ENCODE measurements at regions not wholly inside any gene's neighbourhood (a gene's known extent, or its start where the extent isn't known, plus 50 kb on each side); places are given as distances from the start of the nearest gene placed in this dataset.

GRCh38 chr5:73381590-73382400 is 66.8 kb downstream of the FOXD1 start:
- POLR2A ChIA-PET = no interaction called here
- TF ChIP-seq, protein P1, sequence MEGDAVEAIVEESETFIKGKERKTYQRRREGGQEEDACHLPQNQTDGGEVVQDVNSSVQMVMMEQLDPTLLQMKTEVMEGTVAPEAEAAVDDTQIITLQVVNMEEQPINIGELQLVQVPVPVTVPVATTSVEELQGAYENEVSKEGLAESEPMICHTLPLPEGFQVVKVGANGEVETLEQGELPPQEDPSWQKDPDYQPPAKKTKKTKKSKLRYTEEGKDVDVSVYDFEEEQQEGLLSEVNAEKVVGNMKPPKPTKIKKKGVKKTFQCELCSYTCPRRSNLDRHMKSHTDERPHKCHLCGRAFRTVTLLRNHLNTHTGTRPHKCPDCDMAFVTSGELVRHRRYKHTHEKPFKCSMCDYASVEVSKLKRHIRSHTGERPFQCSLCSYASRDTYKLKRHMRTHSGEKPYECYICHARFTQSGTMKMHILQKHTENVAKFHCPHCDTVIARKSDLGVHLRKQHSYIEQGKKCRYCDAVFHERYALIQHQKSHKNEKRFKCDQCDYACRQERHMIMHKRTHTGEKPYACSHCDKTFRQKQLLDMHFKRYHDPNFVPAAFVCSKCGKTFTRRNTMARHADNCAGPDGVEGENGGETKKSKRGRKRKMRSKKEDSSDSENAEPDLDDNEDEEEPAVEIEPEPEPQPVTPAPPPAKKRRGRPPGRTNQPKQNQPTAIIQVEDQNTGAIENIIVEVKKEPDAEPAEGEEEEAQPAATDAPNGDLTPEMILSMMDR (IDR thresholded peaks at IDR 0.05; ENCODE audit: control extremely low read depth, extremely low read depth, low read depth, missing control alignments) = no peak
- DNase-seq (ENCODE audit: extremely low spot score) = no peak
- CTCF ChIA-PET = no interaction called here

GRCh38 chr5:73380710-73381589 is 67.6 kb downstream of the FOXD1 start:
- TF ChIP-seq, protein P1 (IDR thresholded peaks at IDR 0.05; ENCODE audit: control extremely low read depth, extremely low read depth, low read depth, missing control alignments) = no peak
- DNase-seq (ENCODE audit: extremely low spot score) = peak; percentile 16
- POLR2A ChIA-PET = no interaction called here
- CTCF ChIA-PET = no interaction called here

- no peak for DNase-seq (ENCODE audit: extremely low spot score)
- ChIA-PET CTCF (no interaction called here), POLR2A (no interaction called here)
Observed at GRCh38 chr5:73380041-73380440, 68.5 kb downstream of the FOXD1 start.

GRCh38 chr5:73379435-73379834 is 69.1 kb downstream of the FOXD1 start:
- no peak for DNase-seq (ENCODE audit: extremely low spot score)
- TF ChIP-seq, protein P1 (IDR thresholded peaks at IDR 0.05; ENCODE audit: control extremely low read depth, extremely low read depth, low read depth, missing control alignments) = no peak
- CTCF ChIA-PET = interaction anchor here (1.5 kb wide), 1 partner anchor 22 kb away, joined by 4 read pairs; no protein-coding TSS in a partner anchor
- POLR2A ChIA-PET = no interaction called here

More at GRCh38 chr5:73380041-73380440, 68.5 kb downstream of the FOXD1 start:
- TF ChIP-seq, protein P1 (IDR thresholded peaks at IDR 0.05; ENCODE audit: control extremely low read depth, extremely low read depth, low read depth, missing control alignments) = no peak

- ChIA-PET POLR2A (no interaction called here), CTCF (interaction anchor here (1.5 kb wide), 1 partner anchor 22 kb away, joined by 4 read pairs; no protein-coding TSS in a partner anchor)
- TF ChIP-seq, protein P1 (IDR thresholded peaks at IDR 0.05; ENCODE audit: control extremely low read depth, extremely low read depth, low read depth, missing control alignments) = no peak
- no peak for DNase-seq (ENCODE audit: extremely low spot score)
Observed at GRCh38 chr5:73378765-73379164, 69.8 kb downstream of the FOXD1 start.

- DNase-seq (ENCODE audit: extremely low spot score) = no peak
- ChIA-PET POLR2A (no interaction called here), CTCF (interaction anchor here (1.5 kb wide), 1 partner anchor 23 kb away, joined by 4 read pairs; no protein-coding TSS in a partner anchor)
- TF ChIP-seq, protein P1 (IDR thresholded peaks at IDR 0.05; ENCODE audit: control extremely low read depth, extremely low read depth, low read depth, missing control alignments) = no peak
Observed at GRCh38 chr5:73378070-73378469, 70.5 kb downstream of the FOXD1 start.
